ENCODE measurements at regions not wholly inside any gene's neighbourhood (a gene's known extent, or its start where the extent isn't known, plus 50 kb on each side); places are given as distances from the start of the nearest gene placed in this dataset.

GRCh38 chr5:23132231-23132630, 279.1 kb upstream of the CDH12 start:
- TF ChIP-seq, protein P1, sequence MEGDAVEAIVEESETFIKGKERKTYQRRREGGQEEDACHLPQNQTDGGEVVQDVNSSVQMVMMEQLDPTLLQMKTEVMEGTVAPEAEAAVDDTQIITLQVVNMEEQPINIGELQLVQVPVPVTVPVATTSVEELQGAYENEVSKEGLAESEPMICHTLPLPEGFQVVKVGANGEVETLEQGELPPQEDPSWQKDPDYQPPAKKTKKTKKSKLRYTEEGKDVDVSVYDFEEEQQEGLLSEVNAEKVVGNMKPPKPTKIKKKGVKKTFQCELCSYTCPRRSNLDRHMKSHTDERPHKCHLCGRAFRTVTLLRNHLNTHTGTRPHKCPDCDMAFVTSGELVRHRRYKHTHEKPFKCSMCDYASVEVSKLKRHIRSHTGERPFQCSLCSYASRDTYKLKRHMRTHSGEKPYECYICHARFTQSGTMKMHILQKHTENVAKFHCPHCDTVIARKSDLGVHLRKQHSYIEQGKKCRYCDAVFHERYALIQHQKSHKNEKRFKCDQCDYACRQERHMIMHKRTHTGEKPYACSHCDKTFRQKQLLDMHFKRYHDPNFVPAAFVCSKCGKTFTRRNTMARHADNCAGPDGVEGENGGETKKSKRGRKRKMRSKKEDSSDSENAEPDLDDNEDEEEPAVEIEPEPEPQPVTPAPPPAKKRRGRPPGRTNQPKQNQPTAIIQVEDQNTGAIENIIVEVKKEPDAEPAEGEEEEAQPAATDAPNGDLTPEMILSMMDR (conservative IDR thresholded peaks at IDR 0.05 in 1 of 2, IDR thresholded peaks at IDR 0.05 in 1 of 2; ENCODE audit: low read depth in 1 of 2, low read length in 2 of 2) = no peak
- TF ChIP-seq EZH2 (IDR thresholded peaks at IDR 0.05; ENCODE audit: low read length, missing control alignments) = no peak
- Histone ChIP-seq H3K9me3 (ENCODE audit: control insufficient read depth, insufficient read depth, low read depth, low read length) (no peaks in the 10 kb centered on the region), H3K4me1 (ENCODE audit: control insufficient read depth, extremely low read depth, insufficient read depth, low read length) (no peaks in the 10 kb centered on the region), H3K36me3 (ENCODE audit: control insufficient read depth, insufficient read depth, low read length) (no peaks in the 10 kb centered on the region), H4K20me1 (ENCODE audit: control insufficient read depth, extremely low read depth, insufficient read depth, low read length) (no peaks in the 10 kb centered on the region), H3K27me3 (ENCODE audit: control insufficient read depth, insufficient read depth, low read length) (no peaks in the 10 kb centered on the region), H3K9ac (ENCODE audit: insufficient read depth, low read length) (no peak overlapping the region), H3K79me2 (ENCODE audit: control insufficient read depth, insufficient read depth, low read length) (no peaks in the 10 kb centered on the region), H2AFZ (ENCODE audit: low read length) (no peak overlapping the region), H3K27ac (ENCODE audit: insufficient read depth, low read length) (no peak overlapping the region), H3K4me3 (replicated peaks in 1 of 4; ENCODE audit: control extremely low read depth in 1 of 4, insufficient read depth in 1 of 4, low read depth in 3 of 4, low read length in 4 of 4) (no peak overlapping the region), H3K4me2 (ENCODE audit: extremely low read depth, insufficient read depth, low read length) (no peak overlapping the region)
- DNase-seq (ENCODE audit: low read depth in 2 of 2) = no peak

DNA sequence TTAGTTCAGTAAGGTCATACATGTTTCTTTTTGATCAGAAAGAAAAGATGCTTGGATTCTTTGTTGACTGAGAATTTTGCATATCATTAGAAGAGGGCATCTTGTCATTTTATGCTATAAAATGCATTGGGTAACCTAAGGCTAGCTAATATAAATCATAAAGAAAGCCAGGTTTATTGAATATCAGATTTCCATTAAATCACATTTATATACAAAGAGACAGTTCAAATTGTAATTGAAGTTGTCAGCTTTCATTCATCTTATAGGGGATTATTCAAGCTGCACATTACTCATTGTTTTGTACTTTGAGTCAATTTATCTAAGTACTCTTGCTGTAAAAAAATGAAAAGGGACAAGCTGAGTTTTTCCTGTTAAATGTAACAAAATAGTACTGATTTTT, 259.1 kb upstream of the CDH12 start:
- Histone ChIP-seq H3K27ac (ENCODE audit: insufficient read depth, low read length) (no peak overlapping the region), H3K4me1 (ENCODE audit: control insufficient read depth, extremely low read depth, insufficient read depth, low read length) (no peaks in the 10 kb centered on the region), H2AFZ (ENCODE audit: low read length) (no peak overlapping the region), H3K27me3 (ENCODE audit: control insufficient read depth, insufficient read depth, low read length) (no peaks in the 10 kb centered on the region), H3K4me3 (replicated peaks in 1 of 4; ENCODE audit: control extremely low read depth in 1 of 4, insufficient read depth in 1 of 4, low read depth in 3 of 4, low read length in 4 of 4) (no peak overlapping the region), H3K4me2 (ENCODE audit: extremely low read depth, insufficient read depth, low read length) (no peak overlapping the region), H3K9me3 (ENCODE audit: control insufficient read depth, insufficient read depth, low read depth, low read length) (no peaks in the 10 kb centered on the region), H3K9ac (ENCODE audit: insufficient read depth, low read length) (no peak overlapping the region), H3K36me3 (ENCODE audit: control insufficient read depth, insufficient read depth, low read length) (no peaks in the 10 kb centered on the region), H4K20me1 (ENCODE audit: control insufficient read depth, extremely low read depth, insufficient read depth, low read length) (no peaks in the 10 kb centered on the region), H3K79me2 (ENCODE audit: control insufficient read depth, insufficient read depth, low read length) (no peaks in the 10 kb centered on the region)
- TF ChIP-seq, protein P1 (conservative IDR thresholded peaks at IDR 0.05 in 1 of 2, IDR thresholded peaks at IDR 0.05 in 1 of 2; ENCODE audit: low read depth in 1 of 2, low read length in 2 of 2) = no peak
- no peak for TF ChIP-seq EZH2 (IDR thresholded peaks at IDR 0.05; ENCODE audit: low read length, missing control alignments)
- no peak for DNase-seq (ENCODE audit: low read depth in 2 of 2)

GRCh38 chr5:23105021-23105420, 251.9 kb upstream of the CDH12 start:
- TF ChIP-seq, protein P1 (conservative IDR thresholded peaks at IDR 0.05 in 1 of 2, IDR thresholded peaks at IDR 0.05 in 1 of 2; ENCODE audit: low read depth in 1 of 2, low read length in 2 of 2) = no peak
- TF ChIP-seq EZH2 (IDR thresholded peaks at IDR 0.05; ENCODE audit: low read length, missing control alignments) = no peak
- no peak overlapping the region for H3K4me2 ChIP-seq (ENCODE audit: extremely low read depth, insufficient read depth, low read length)
- no peaks in the 10 kb centered on the region for H4K20me1 ChIP-seq (ENCODE audit: control insufficient read depth, extremely low read depth, insufficient read depth, low read length)
- H2AFZ ChIP-seq (ENCODE audit: low read length) = no peak overlapping the region
- H3K27ac ChIP-seq (ENCODE audit: insufficient read depth, low read length) = no peak overlapping the region
- H3K79me2 ChIP-seq (ENCODE audit: control insufficient read depth, insufficient read depth, low read length) = no peaks in the 10 kb centered on the region
- no peak for DNase-seq (ENCODE audit: low read depth in 2 of 2)
- no peaks in the 10 kb centered on the region for H3K27me3 ChIP-seq (ENCODE audit: control insufficient read depth, insufficient read depth, low read length)
- no peaks in the 10 kb centered on the region for H3K4me1 ChIP-seq (ENCODE audit: control insufficient read depth, extremely low read depth, insufficient read depth, low read length)
- no peak overlapping the region for H3K4me3 ChIP-seq (replicated peaks in 1 of 4; ENCODE audit: control extremely low read depth in 1 of 4, insufficient read depth in 1 of 4, low read depth in 3 of 4, low read length in 4 of 4)
- H3K36me3 ChIP-seq (ENCODE audit: control insufficient read depth, insufficient read depth, low read length) = no peaks in the 10 kb centered on the region
- no peaks in the 10 kb centered on the region for H3K9me3 ChIP-seq (ENCODE audit: control insufficient read depth, insufficient read depth, low read depth, low read length)
- H3K9ac ChIP-seq (ENCODE audit: insufficient read depth, low read length) = no peak overlapping the region

All from fibroblast of lung (primary cell).